ENCODE measurements at regions not wholly inside any gene's neighbourhood (a gene's known extent, or its start where the extent isn't known, plus 50 kb on each side); places are given as distances from the start of the nearest gene placed in this dataset.
A peak's percentile ranks its signal among the peaks of the same experiment; 100 is the strongest.

GRCh38 chr6:169866140-169866534 lies 114.7 kb downstream of the ERMARD start:
- CTCF ChIA-PET, result no interaction called here
- Mint-ChIP-seq H3K27ac (ENCODE audit: unreplicated experiment) (no peak overlapping the region), H3K4me3 (ENCODE audit: low read depth, unreplicated experiment) (no peak overlapping the region), H3K4me1 (ENCODE audit: low read depth, unreplicated experiment) (no peaks in the 10 kb centered on the region), H3K36me3 (ENCODE audit: insufficient read depth, unreplicated experiment) (no peaks in the 10 kb centered on the region), H3K27me3 (ENCODE audit: unreplicated experiment) (peaks cover 39% of the 10 kb centered on the region), H3K9me3 (ENCODE audit: low read depth, unreplicated experiment) (peaks cover 10% of the 10 kb centered on the region)
- BruUV-seq (replicated peaks), result no TSS peak
- no peak for DNase-seq
- TF ChIP-seq, protein P1, sequence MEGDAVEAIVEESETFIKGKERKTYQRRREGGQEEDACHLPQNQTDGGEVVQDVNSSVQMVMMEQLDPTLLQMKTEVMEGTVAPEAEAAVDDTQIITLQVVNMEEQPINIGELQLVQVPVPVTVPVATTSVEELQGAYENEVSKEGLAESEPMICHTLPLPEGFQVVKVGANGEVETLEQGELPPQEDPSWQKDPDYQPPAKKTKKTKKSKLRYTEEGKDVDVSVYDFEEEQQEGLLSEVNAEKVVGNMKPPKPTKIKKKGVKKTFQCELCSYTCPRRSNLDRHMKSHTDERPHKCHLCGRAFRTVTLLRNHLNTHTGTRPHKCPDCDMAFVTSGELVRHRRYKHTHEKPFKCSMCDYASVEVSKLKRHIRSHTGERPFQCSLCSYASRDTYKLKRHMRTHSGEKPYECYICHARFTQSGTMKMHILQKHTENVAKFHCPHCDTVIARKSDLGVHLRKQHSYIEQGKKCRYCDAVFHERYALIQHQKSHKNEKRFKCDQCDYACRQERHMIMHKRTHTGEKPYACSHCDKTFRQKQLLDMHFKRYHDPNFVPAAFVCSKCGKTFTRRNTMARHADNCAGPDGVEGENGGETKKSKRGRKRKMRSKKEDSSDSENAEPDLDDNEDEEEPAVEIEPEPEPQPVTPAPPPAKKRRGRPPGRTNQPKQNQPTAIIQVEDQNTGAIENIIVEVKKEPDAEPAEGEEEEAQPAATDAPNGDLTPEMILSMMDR (IDR thresholded peaks at IDR 0.05; ENCODE audit: unreplicated experiment), result no peak
- intact Hi-C loops (cut with micrococcal nuclease; ENCODE audit: unreplicated experiment), result no loop called here

DNA sequence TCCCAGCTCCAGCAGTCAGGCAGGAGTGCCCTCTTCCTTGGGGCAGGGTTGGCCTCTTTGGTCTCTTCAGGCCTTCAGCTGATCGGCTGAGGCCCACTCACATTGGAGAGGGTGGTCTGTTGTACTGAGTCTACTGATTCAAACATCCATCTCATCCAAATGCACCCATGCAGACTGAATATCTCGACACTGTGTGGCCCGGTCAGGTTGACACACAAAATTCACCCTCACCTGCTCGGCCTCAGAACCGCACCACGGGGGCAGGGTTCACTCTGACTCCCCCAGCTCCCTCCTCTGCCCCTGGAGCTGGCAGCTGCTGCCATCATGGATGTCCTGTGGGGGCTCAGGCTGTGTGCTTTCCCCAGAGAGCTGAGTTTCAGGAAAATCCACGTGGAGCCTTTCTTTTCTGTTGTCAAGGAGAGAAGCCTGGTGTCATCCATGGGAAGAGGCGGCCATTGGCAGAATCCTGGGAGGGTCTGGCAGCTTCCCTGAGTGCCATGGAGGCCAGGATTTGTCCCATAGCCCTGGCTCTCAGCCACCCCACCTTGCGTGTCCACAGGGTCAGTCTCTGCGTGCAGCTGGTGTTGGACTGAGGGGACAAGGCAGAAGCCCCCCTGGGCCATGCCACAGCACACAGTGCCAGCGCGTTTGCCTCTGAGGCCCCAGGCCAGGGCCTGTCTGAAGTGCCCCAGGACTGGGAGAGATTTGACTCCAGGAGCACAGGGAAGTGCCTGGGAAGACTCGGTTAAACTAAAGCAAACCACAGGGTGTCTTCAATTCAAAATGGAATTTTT lies 114.1 kb downstream of the ERMARD start:
- TF ChIP-seq, protein P1 (IDR thresholded peaks at IDR 0.05; ENCODE audit: unreplicated experiment), result no peak
- intact Hi-C loops (cut with micrococcal nuclease; ENCODE audit: unreplicated experiment), result no loop called here
- Mint-ChIP-seq H3K9me3 (ENCODE audit: low read depth, unreplicated experiment) (peaks cover 6% of the 10 kb centered on the region), H3K27ac (ENCODE audit: unreplicated experiment) (no peak overlapping the region), H3K27me3 (ENCODE audit: unreplicated experiment) (peaks cover 33% of the 10 kb centered on the region), H3K36me3 (ENCODE audit: insufficient read depth, unreplicated experiment) (no peaks in the 10 kb centered on the region), H3K4me3 (ENCODE audit: low read depth, unreplicated experiment) (no peak overlapping the region), H3K4me1 (ENCODE audit: low read depth, unreplicated experiment) (no peaks in the 10 kb centered on the region)
- CTCF ChIA-PET, result no interaction called here
- DNase-seq, result no peak
- no TSS peak for BruUV-seq (replicated peaks)

DNA sequence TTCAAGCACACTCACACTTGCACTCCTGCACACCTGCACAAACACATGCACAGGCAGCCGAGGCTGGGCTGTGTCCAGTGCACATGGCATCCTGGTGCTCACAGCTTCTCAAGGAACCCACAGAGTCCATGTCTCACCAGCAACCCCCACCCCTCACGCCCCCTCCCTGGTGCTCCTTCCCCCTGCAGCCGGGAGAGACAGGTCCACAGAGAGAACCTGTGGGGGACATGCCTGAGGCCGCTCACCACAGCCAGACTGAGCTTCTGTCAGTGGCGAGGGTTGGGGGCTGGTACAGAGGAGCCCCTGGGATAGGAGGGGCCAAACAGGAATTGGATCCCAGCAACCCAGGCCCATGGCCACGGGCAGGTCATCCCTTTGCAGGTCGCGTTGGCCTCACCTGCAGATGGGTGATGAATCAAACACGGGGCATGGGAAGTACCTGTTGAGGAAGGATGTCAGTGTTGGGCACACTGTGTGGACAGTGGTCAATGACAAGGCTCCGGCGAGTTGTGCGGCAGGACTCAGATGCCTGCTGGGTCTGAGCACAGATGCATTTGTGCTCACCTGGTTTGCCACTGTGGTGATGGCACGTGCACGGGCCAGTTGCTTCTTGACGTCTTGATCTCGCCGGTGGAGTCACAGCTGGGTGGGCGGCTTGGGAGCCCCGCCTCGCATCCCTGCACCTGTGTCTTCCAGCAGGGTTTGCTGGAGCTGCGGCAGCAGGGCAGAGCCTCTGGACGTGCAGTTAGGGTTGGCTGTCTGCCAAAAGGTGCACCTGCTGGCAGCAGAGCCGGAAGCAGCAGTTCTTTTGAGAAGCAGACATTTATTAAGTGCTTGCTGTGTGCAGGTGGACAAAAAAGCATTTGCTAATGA lies 113.0 kb downstream of the ERMARD start:
- BruUV-seq (replicated peaks), result no TSS peak
- Mint-ChIP-seq H3K27ac (ENCODE audit: unreplicated experiment) (no peak overlapping the region), H3K4me1 (ENCODE audit: low read depth, unreplicated experiment) (no peaks in the 10 kb centered on the region), H3K4me3 (ENCODE audit: low read depth, unreplicated experiment) (no peak overlapping the region), H3K27me3 (ENCODE audit: unreplicated experiment) (peaks cover 28% of the 10 kb centered on the region), H3K36me3 (ENCODE audit: insufficient read depth, unreplicated experiment) (no peaks in the 10 kb centered on the region), H3K9me3 (ENCODE audit: low read depth, unreplicated experiment) (peaks cover 6% of the 10 kb centered on the region)
- intact Hi-C loops (cut with micrococcal nuclease; ENCODE audit: unreplicated experiment), result no loop called here
- TF ChIP-seq, protein P1 (IDR thresholded peaks at IDR 0.05; ENCODE audit: unreplicated experiment), result no peak
- peak; percentile 20 for DNase-seq
- CTCF ChIA-PET, result no interaction called here

- TF ChIP-seq, protein P1 (IDR thresholded peaks at IDR 0.05; ENCODE audit: unreplicated experiment), result no peak
- DNase-seq, result no peak
- BruUV-seq (replicated peaks), result no TSS peak
- Mint-ChIP-seq H3K36me3 (ENCODE audit: insufficient read depth, unreplicated experiment) (no peaks in the 10 kb centered on the region), H3K4me3 (ENCODE audit: low read depth, unreplicated experiment) (no peak overlapping the region), H3K4me1 (ENCODE audit: low read depth, unreplicated experiment) (no peaks in the 10 kb centered on the region), H3K27me3 (ENCODE audit: unreplicated experiment) (peaks cover 28% of the 10 kb centered on the region), H3K9me3 (ENCODE audit: low read depth, unreplicated experiment) (peaks cover 6% of the 10 kb centered on the region), H3K27ac (ENCODE audit: unreplicated experiment) (no peak overlapping the region)
- intact Hi-C loops (cut with micrococcal nuclease; ENCODE audit: unreplicated experiment), result no loop called here
- CTCF ChIA-PET, result no interaction called here
These were observed 112.3 kb downstream of the ERMARD start for GRCh38 chr6:169863710-169864109.
